GM21390 (cell line): ENCODE measurements at regions not wholly inside any gene's neighbourhood (a gene's known extent, or its start where the extent isn't known, plus 50 kb on each side); places are given as distances from the start of the nearest gene placed in this dataset.

Source experiments
- ATAC-seq: cut with Tn5 transposase; IDR thresholded peaks from one replicate; pipeline ENCODE4 v1.9.1; 2021; ENCODE audit not compliant: unreplicated experiment

- no peak for ATAC-seq
These were observed 526.8 kb upstream of the TBL1XR1 start for GRCh38 chr3:177724020-177724638.

GRCh38 chr3:177725165-177725564 lies 527.9 kb upstream of the TBL1XR1 start:
- no peak for ATAC-seq

- ATAC-seq, result no peak
These were observed 529.5 kb upstream of the TBL1XR1 start for GRCh38 chr3:177726807-177727206.

- no peak for ATAC-seq
These were observed 532.8 kb upstream of the TBL1XR1 start for GRCh38 chr3:177729956-177730681.

- no peak for ATAC-seq
These were observed 533.5 kb upstream of the TBL1XR1 start for GRCh38 chr3:177730814-177731213.

- no peak for ATAC-seq
These were observed 534.5 kb upstream of the TBL1XR1 start for GRCh38 chr3:177731644-177732268.

- ATAC-seq, result no peak
These were observed 536.0 kb upstream of the TBL1XR1 start for GRCh38 chr3:177733233-177733632.

- no peak for ATAC-seq
These were observed 536.7 kb upstream of the TBL1XR1 start for GRCh38 chr3:177733936-177734335.

- no peak for ATAC-seq
These were observed 538.1 kb upstream of the TBL1XR1 start for GRCh38 chr3:177735431-177735830.

GRCh38 chr3:177739461-177739860 lies 542.2 kb upstream of the TBL1XR1 start:
- ATAC-seq, result no peak

GRCh38 chr3:177740254-177740653 lies 543.0 kb upstream of the TBL1XR1 start:
- ATAC-seq, result no peak

GRCh38 chr3:177742273-177742672 lies 545.0 kb upstream of the TBL1XR1 start:
- ATAC-seq, result peak; percentile 65

- ATAC-seq, result no peak
These were observed 546.0 kb upstream of the TBL1XR1 start for GRCh38 chr3:177743173-177743890.

GRCh38 chr3:177744873-177745606 lies 547.8 kb upstream of the TBL1XR1 start:
- no peak for ATAC-seq

- no peak for ATAC-seq
These were observed 548.3 kb upstream of the TBL1XR1 start for GRCh38 chr3:177745607-177746005.

- no peak for ATAC-seq
These were observed 549.2 kb upstream of the TBL1XR1 start for GRCh38 chr3:177746337-177746933.

GRCh38 chr3:177749836-177750235 lies 552.6 kb upstream of the TBL1XR1 start:
- ATAC-seq, result no peak

- no peak for ATAC-seq
These were observed 553.2 kb upstream of the TBL1XR1 start for GRCh38 chr3:177750436-177750835.

GRCh38 chr3:177751770-177752169 lies 554.5 kb upstream of the TBL1XR1 start:
- no peak for ATAC-seq

GRCh38 chr3:177752831-177753230 lies 555.5 kb upstream of the TBL1XR1 start:
- no peak for ATAC-seq
